NCI-H146 treated with DMSO at 0.1 percent for 48 hours (cell line): ENCODE measurements at regions not wholly inside any gene's neighbourhood (a gene's known extent, or its start where the extent isn't known, plus 50 kb on each side); places are given as distances from the start of the nearest gene placed in this dataset.

ENCODE experiments used
- DNase-seq: peaks from one replicate; lab custom pipeline; 2025; ENCODE audit not compliant: unreplicated experiment; lab: John Stamatoyannopoulos, UW

DNA sequence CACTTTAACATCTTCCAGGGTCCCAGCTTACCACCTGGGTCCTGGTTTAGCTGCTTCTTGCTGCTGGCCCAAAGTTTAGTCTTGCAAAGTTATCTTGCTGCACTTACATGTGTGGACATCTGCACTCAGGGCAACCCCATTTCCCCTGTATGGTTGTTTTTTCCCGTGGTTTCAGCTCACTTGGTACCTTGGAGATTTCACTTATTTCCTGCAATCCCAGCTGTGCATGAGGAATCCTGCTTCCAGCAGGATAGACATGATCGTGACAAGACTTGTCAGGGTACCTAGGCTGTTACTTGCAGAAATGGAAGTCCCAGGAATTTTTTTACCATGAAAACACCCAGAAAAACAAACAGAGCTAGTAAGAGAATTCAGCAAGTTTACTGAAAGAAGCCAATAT is 95.9 kb upstream of the LEP start:
- no peak for DNase-seq

DNA sequence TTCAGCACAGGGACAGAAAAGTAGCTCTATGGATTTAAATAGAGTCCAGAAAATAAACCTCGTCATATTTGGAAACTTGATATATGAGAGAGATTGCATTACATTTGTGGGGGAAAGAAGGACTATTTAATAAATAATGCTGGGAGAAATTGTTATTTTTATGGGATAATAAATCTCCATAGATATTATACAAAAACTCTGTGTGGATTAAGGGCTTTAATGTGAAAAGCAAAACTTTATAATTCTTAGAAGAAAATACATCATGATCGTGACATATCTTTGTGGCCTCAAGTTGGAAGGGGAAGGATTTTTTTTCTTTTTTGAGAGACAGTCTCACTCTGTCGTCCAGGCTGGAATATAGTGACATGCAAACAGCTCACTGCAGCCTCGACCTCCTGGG is 95.0 kb upstream of the LEP start:
- no peak for DNase-seq

DNA sequence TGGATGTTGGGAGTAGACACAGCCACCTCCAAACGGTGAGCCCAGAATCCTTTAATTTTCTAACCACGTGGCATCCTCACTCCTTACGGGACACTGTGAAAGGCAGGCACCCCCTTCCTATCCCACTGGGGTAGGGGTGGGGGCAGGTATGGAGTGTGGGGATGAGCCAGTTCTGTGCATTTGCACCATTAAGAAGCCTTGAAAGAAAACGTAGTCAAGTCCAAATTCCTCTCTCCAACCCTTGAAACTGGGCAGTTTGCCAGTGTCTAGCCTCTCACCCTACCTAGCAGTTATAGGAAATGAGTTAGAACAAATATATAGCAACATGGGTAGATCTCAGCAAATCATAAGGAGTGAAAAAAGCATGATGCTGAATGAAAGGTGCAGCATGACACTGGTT is 92.4 kb upstream of the LEP start:
- DNase-seq: no peak

DNA sequence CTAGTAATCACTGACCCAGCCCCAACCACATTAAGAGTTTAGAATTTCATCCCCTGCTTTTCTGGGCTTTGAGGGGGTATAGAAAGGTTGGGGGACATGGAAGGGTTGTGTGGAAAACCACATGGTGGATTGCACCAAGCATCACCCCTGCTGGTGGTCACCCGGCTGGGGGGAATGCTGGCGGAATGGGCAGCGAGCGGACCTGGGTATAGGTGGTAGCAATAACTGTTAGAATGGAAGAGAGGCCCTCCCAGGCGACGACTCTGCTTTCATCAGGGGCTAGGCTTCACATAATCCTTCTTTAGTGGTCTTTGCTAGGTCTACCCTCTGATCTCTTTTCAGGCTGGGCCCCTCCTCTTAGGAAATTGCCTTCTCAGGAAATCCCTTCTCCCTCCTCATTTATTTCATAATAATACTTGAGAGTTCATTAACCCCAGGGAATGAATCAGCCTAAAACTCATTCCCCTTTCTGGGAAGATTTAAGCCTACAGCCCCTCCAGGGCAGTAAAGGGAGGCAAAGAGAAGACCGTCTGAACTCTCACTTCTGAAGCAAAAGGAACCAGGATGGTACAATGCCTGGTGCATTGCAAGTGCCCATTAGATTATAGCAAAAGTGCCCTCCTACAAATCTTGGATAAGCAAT is 90.7 kb upstream of the LEP start:
- no peak for DNase-seq

DNA sequence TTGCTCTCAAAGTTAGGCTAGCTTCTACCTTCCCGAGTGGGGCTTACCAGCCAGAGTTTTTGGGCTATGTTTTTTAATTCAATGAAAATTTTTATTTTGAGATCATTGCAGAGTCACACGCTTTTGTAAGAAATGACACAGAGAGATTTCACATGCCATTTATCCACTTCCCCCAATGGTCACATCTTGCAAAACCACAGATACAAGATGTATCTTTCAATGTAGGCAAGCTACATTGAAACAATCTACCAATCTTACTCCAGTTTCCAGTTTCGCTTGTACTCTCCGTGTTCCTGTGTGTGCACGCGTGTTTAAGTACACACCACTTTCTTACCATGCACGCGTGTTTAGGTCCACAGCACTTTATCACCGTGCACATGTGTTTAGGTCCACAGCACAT is 89.4 kb upstream of the LEP start:
- no peak for DNase-seq

DNA sequence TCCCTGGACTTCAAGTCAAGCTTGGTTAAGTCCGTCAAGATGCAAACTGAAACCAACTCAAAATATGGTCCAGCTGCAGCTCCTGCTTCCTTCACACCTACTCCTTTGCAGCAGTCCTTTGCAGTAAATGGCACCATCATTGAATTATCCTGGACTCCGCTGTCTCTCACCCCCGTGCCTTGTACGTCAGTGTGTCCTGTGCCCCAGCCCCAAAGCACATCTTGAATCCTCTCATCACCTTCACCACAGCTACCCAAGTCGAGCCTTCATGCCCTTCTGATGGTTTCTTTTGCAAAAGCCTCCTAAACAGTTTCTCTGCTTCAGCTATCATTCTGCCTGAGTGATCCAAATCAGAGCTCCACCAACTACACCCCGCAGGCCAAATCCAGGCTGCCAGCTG is 88.4 kb upstream of the LEP start:
- no peak for DNase-seq

DNA sequence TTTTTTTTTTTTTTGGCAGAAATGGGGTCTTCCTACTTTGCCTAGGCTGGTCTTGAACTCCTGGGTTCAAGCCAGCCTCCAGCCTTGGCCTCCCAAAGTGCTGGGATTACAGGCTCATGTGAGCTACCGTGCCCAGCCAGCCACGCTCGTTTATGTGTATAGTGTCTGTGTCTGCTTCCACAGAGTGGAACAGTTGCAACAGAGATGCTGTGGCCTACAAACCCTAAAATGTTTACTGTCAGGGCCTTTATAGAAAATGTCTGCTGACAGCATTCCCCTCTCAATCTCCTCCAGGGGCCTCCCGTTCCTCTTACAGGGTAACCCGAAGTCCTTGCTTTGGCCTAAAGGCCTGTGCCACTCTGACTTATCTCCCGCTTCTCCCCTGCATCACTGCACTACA is 87.6 kb upstream of the LEP start:
- DNase-seq: no peak

DNA sequence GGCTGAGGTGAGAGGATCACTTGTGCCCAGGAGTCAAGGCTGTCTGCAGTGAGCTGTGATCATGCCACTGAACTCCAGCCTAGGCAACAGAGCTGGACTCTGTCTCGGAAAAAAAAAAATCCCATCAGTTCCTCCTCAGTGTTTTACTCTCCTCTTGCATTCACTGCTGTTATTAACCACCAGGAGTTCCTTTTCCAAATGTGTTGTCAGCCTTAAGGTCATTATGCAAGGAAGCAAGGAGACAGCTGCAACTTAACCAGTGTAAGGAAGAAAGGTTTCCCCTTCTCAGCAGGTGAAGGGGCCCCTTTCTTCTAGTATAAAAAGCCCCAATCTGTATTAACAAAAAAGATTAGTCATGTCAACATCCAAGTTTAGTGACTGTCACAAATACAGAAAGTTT is 86.6 kb upstream of the LEP start:
- no peak for DNase-seq

DNA sequence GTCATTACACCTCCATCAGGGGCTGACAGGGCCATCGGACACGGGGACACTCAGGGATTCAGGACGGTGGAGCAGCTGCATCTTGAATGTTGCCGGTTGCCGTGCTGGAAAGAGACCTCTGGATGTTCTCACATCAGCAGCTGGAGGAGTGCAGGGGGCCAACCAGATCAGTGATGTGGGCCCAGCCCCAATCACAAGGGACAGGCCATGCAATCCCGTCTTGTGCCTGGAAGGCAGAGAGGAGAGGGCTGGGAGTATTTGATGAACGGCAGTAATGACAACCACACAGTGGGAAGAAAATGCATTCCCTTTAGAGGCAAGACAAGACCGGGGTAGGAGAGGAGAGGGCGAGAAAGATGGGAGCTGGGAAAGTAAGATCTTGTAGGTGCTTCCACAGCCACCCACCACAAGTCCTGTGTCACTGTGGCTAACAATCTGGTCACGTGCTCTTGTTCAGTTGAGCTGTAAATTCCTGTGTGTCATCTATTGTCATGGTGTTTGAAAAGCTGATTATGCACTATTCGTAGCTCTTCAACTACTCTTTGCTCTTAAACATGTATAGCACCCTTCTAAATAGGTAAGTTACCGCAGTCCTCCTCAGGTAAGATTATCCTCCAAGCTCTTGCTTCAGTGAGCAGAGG is 85.9 kb upstream of the LEP start:
- DNase-seq: peak; percentile 5

DNA sequence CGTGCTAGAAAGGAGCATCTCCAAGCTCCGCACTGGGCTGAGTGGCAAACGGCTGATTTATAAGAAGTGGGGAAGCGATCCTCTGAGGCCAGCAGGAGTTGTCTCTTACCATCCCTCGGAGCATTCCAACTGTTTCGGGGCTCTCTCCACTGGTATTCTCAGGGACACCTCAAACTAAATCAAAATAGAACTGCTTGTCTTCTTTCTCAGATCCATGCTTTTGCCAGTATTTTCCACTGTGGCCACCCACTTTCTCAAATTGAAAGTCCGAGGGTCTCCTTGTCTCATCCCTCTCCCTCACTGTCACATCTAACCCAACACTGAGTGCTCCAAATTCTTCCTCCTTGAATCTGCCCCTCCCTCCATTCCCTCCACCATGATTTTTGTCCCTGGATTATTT is 83.2 kb upstream of the LEP start:
- DNase-seq: no peak

DNA sequence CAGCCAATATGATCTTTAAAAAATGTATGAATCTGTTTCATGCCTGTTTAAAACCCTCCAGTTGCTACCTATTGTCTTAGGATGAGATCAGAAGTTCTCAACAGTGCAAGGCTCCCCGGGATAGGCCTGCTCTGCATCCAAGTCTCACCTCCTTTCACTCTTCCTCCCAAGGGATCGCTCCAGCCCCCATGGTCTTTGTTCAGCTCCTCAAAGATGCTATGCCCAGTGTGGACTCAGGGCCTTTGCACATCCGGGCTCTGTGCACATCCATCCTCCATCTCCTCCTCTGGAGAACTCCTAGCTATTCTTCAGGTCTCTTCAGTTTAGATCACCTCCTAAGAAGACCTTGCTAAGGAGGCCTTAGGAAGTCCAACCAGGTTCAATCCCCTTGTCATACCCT is 82.7 kb upstream of the LEP start:
- no peak for DNase-seq

DNA sequence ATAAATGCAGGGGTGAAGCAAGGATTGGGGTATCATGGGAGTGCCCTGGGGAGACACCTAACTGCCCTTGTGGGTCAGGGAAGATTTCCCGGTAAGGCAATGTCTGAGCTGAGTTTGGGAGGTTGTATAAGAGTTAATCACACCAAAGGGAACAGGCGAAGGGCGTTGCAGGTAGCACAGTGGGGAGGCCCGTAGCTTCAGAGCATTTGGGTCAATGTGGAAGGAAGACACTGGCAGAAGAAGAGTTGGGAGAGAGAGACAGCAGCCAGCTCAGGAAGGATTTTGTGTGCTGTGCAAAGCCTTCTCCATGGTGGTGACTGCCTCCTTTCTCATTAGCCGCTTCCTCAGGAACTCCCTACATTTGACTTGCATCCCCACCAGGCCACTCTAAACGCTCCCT is 80.8 kb upstream of the LEP start:
- no peak for DNase-seq

DNA sequence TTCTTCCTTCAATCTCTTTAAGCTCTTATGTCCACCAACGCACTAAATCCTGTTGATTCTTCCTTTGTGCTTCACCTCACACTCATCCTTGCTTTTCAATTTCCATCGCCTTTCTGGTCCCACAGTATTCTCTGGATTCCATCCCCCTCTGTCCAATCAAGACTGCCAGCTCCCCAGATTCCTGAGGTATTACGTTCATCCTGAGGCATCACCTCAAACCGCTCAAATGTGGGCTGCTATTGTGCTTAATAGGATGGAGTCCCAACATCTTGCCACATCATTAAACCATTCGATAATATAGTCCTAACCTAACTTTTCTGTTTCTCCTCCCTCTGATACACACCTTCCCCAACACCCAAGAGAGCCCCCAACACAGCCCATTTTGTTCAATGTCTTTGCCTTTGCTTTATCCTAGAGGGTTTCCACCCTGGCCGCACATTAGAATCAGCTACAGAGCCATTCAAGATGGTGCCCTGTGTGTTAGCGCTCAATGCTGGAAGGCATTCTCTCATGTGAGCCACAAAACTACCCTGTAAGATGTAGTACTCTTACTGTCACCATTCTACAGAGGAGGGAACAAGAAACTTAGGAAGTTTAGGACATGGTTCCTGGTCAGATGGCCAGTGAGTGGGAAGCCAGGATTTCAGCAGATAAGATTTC is 79.5 kb upstream of the LEP start:
- no peak for DNase-seq

DNA sequence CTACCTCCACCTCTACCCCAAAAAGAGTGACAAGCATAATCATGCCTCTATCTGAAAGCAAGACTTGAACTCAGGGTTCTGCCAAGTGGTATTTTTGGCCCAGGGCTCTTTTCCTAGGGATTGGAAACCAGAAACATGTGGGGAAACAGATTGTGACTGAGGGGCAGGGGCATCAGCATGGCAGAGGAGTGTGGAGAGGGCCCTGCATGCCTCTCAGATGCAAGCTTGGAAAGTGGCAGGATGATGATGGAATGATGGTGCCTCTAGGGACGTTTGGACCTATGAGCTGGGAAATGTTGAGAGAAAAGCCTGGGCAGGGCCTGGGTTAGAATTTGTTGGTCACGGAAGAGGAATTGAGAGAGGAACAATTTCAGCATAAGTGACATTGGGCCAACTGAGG is 78.4 kb upstream of the LEP start:
- no peak for DNase-seq

DNA sequence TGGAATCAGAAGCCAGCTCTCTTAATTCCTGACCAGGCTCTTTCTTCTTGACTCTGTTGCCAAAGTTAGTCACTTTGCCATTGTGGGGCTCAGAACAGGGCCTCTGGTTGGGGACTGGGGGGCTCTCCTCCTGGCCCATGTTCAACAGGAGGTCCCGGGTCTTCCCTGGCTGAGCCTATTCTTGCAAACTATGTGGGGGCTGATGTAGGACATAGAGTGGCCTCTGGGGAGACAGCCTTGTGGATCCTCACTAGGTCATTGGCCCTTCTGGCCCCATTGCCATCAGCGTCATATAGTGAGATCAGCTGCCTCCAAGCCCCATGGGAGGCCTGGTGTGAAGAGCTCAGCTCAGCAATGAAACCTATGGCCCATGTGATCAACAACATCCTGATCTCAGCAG is 77.6 kb upstream of the LEP start:
- DNase-seq: no peak

DNA sequence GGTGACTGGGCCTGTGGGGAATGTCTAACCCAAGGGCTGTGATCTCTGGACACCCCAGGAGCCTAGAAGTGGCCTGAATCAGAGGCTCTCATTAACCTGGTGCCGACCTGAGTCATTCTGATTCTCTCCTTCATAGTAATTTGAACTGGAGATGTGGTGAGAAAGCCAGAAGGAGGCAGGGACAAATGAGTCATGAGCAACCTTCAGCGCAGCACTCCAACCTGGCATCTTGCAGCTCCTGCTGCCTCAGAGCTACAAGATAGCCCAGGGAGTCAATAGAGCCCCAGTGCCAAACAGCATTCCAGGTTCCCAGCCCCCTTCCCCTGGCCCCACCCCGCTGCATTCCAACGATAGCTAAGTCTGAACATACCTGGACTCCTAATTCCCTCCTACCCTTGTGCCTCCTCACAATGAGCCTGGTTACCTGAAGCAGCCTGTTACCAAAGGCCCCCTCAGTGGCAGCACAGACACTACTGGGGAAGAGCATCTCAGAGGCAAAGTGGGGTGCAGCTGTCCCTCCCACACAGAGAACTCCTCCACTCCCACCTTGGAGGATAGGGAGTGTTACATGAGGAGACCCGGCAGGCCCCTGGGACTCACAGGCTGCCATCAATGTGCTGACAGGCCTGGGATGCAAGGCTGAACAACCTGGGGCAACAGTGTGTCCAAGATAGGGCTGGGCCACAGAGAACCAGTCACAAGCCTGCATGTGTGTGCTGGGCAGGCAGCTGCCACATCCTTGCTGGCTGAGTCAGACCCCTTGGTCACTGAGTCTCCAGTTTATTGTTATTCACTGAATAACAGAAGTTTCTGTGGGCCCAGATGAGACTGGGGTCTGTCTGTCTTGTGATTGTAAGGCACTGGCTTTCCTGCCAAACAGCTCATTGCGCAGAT is 76.8 kb upstream of the LEP start:
- no peak for DNase-seq

DNA sequence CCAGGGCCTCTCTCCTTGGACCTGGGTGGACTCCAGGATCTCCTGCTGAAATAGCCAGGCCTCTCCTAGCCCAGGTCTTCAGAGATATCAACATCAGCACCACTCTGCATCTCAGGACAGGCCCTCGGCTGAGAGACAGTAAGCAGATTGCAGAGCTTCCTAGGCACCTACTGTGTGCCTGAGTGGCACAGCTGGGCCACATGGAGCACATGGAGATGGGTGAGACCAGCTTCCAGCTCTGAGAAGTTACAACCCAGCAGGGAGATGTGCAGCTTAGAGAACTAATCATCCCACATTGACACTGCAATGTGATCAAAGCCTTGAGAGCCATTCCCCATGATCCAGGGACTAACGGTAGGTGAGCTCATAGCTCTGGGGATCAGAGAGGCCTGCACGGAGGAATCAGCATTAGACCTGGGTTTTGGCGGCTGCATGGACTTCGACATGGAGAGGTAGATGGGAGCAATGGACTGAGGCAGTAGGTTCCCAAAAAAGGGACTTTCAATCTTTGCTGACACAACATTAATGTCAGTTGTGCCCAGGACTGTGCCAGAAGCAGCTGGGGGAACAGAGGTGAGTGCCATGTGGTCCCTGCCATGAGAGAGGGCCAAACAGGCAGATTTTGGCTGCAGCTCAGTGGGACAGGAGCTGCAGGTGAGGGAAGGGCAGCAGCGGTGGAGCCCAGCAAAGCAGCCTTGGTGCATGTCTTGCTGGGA is 76.0 kb upstream of the LEP start:
- DNase-seq: no peak

DNA sequence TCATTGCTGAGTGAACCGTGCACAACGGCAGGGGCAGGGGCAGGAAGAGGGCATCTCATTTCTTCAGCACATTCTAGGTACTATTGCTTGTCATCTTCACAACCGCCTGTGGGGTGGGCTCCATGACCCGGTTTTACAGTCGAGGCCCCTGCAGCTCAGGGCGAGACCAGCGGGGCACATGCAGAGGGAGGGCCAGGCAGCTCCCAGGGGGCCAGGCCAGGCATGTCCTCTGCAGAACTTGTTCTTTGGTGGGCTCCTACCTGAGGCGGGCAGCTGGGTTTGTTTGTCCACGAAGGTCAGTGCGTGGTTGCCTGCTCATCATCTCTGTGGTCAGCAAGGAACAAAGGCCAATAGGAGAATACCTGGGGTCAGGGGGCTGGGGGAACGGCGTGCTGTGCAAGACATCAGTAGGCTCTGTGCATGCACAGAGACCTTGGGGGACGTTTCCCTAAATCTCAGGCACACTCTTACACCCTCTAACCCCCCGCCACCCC is 75.1 kb upstream of the LEP start:
- DNase-seq: peak; percentile 13

DNA sequence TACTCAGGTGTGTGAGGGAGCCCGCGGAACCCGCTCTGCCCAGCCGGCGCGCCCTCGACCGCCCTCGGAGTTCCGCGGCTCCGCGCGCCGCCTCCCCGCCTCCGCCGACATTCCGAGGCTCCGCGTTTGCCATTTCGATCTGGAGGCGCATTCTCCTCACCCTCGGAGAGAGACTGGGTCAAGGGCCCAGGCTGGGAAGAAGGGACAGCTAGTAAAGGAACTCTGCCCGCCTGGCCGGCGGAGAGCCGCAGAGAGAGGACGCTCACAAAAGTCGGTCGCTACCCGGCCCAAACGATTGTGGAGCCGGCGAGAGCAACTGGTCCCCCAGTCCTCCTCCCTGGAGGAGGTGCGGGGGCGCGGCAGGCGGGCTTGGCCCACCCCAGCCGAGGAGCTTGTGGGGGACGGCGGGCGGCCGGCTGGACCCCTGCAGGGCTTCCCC is 74.5 kb upstream of the LEP start:
- DNase-seq: peak; percentile 44

DNA sequence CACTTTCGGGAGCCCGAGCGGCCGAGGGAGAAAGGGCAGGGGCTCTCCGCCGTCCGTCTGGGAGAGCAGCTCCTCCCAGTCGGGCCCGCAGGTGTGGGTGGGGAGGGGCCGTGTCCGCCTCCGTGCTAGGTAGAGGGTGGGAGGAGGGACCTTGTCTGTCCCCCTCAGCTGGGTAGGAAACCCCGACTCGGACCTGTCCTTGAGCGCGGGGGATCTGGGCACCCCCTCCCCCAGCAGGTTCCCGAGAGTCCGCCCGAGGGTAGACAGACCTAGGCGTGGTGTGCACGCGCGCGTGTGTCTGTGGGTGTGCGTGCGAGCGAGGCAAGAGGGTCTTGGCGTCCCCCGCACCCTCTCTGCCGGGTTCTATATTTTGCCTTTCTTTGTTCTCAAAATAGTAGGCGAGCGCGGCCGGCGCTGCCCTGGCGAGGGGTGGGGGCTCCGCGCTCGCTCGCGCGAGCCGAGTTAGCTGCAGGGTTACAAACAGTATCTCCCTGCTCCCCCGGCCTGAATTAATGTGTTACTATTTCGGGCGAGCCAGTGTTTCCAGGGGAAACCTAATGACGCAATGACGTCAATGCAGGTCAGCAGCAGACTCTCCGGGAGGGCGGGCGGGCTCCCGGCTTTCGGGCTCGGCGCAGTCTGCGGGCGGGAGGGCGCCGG is 73.9 kb upstream of the LEP start:
- DNase-seq: peak; percentile 78
